H1 (cell line): ENCODE measurements at regions not wholly inside any gene's neighbourhood (a gene's known extent, or its start where the extent isn't known, plus 50 kb on each side); places are given as distances from the start of the nearest gene placed in this dataset.

Experiments
- SP1 ChIP-seq: IDR thresholded peaks from 2 replicates; pipeline ENCODE4 v1.6.1; 2011; ENCODE audit warnings: low read depth, low read length
- TF ChIP-seq, protein P1 (sequence below), 3 experiments: IDR thresholded peaks; 1 replicate in 2 of 3; 2 replicates in 1 of 3; pipeline versions ENCODE4 v1.5.1 to v1.6.1; 2011; ENCODE audit warnings: low read length in 3 of 3, mild to moderate bottlenecking in 3 of 3, inconsistent platforms in 2 of 3, low read depth in 1 of 3, moderate library complexity in 1 of 3; ENCODE audit not compliant: insufficient read depth in 1 of 3; ENCODE audit errors: control extremely low read depth in 1 of 3

DNA sequence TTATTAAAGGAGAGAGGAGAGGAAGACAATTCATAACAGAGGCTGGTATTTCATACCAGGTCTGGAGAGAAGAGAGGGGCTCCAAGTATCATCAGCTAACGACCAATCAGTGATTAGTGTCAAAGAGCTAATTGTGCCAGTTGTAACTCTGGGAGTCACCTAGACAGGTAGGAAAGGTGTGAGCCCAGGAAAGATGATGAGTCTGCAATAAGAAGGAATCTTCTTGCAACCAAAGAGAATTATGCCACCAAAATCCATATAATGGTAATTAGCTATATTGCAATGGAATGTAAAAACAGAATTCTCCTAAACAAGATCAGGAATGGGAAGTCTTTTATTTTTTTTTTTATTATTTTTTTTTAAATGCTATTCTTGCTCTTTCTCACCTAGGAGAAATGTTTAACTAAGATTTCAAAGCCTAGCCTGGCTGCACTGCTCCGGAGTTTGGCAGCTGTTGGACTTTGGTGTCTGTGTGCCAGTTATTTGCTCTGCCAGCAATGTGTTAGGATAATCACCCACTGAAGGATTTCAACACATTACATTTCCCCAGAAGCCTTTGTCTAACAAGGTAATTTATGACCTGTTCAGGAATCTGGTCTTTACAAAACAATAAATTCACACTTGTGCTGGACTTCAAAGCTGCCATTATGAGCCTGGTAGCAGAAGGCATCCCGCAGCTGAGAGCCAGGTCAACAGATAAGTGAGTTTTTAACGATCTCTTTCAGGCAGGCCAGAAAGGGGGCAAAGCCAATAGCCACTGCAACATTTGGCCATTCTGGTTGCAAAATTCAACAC, 89.4 kb downstream of the FOXB1 start (continued):
- TF ChIP-seq, protein P1, sequence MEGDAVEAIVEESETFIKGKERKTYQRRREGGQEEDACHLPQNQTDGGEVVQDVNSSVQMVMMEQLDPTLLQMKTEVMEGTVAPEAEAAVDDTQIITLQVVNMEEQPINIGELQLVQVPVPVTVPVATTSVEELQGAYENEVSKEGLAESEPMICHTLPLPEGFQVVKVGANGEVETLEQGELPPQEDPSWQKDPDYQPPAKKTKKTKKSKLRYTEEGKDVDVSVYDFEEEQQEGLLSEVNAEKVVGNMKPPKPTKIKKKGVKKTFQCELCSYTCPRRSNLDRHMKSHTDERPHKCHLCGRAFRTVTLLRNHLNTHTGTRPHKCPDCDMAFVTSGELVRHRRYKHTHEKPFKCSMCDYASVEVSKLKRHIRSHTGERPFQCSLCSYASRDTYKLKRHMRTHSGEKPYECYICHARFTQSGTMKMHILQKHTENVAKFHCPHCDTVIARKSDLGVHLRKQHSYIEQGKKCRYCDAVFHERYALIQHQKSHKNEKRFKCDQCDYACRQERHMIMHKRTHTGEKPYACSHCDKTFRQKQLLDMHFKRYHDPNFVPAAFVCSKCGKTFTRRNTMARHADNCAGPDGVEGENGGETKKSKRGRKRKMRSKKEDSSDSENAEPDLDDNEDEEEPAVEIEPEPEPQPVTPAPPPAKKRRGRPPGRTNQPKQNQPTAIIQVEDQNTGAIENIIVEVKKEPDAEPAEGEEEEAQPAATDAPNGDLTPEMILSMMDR (IDR thresholded peaks at IDR 0.05; ENCODE audit: control extremely low read depth in 1 of 3, insufficient read depth in 1 of 3, low read depth in 1 of 3, low read length in 3 of 3), result no peak
- TF ChIP-seq SP1, result no peak
